AG04450 (cell line): ENCODE measurements at regions not wholly inside any gene's neighbourhood (a gene's known extent, or its start where the extent isn't known, plus 50 kb on each side); places are given as distances from the start of the nearest gene placed in this dataset.

ENCODE experiments used
- CTCF ChIA-PET: fragments of 300-600, 350-600 bp; formaldehyde crosslinking; extraction: SDS; loops from one replicate; lab custom pipeline; 2022; ENCODE audit warnings: antibody characterized with exemption, inconsistent platforms; lab: Charles Lee
- POLR2A ChIA-PET: fragments of 350-600 bp; formaldehyde crosslinking; extraction: SDS; loops from one replicate; lab custom pipeline; 2021; ENCODE audit warnings: antibody characterized with exemption, inconsistent platforms; lab: Yijun Ruan, JAX
- DNase-seq: peaks from one replicate; pipeline ENCODE4 v3.0.0-alpha.2; 2011; ENCODE audit warnings: low read depth, low spot score
- H3K27ac ChIP-seq: one replicate; pipeline ENCODE4 v1.5.1; 2012; ENCODE audit warnings: low read depth, low read length, control low read depth
- H3K27me3 ChIP-seq: one replicate; pipeline ENCODE4 v1.6.0; 2012; ENCODE audit warnings: low read length; ENCODE audit not compliant: control insufficient read depth, insufficient read depth
- H3K4me3 ChIP-seq: 2 replicates; pipeline ENCODE4 v1.5.1; 2011; ENCODE audit warnings: mild to moderate bottlenecking, low read depth, low read length, control low read depth
- H3K9me3 ChIP-seq: 2 replicates; pipeline ENCODE4 v1.5.1; 2012; ENCODE audit warnings: low read length; ENCODE audit not compliant: control insufficient read depth, insufficient read depth
- TF ChIP-seq, protein P1 (sequence below): IDR thresholded peaks from 2 replicates; pipeline ENCODE4 v1.5.1; 2011; ENCODE audit warnings: low read depth, low read length, control low read depth, inconsistent platforms

DNA sequence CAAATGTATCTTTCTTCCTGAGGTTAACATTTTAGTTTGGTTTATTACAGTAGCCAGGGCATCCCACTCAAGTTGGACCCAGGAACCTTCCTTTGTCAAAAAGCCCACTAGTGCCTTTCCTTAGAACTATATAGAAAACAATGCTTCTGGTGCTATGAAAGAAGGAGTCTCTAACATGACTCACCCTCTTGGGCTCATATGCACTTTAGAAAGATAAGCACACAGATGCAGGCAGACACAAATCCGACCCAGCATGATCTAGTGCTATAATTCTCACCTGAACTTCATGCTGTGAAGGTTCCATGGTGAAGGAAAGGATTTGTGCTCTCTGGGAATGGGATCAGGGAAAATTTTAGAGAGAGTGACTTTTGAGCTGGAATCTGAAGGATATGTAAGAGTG, 289.4 kb downstream of the ANKRD50 start:
- no peaks in the 10 kb centered on the region for H3K27me3 ChIP-seq
- TF ChIP-seq, protein P1, sequence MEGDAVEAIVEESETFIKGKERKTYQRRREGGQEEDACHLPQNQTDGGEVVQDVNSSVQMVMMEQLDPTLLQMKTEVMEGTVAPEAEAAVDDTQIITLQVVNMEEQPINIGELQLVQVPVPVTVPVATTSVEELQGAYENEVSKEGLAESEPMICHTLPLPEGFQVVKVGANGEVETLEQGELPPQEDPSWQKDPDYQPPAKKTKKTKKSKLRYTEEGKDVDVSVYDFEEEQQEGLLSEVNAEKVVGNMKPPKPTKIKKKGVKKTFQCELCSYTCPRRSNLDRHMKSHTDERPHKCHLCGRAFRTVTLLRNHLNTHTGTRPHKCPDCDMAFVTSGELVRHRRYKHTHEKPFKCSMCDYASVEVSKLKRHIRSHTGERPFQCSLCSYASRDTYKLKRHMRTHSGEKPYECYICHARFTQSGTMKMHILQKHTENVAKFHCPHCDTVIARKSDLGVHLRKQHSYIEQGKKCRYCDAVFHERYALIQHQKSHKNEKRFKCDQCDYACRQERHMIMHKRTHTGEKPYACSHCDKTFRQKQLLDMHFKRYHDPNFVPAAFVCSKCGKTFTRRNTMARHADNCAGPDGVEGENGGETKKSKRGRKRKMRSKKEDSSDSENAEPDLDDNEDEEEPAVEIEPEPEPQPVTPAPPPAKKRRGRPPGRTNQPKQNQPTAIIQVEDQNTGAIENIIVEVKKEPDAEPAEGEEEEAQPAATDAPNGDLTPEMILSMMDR = no peak
- POLR2A ChIA-PET = no interaction called here
- DNase-seq = no peak
- no peak overlapping the region for H3K27ac ChIP-seq
- H3K4me3 ChIP-seq = no peak overlapping the region
- CTCF ChIA-PET = interaction anchor here (0.6 kb wide), 1 partner anchor 821 kb away, joined by 3 read pairs; no protein-coding TSS in a partner anchor
- H3K9me3 ChIP-seq = no peaks in the 10 kb centered on the region

DNA sequence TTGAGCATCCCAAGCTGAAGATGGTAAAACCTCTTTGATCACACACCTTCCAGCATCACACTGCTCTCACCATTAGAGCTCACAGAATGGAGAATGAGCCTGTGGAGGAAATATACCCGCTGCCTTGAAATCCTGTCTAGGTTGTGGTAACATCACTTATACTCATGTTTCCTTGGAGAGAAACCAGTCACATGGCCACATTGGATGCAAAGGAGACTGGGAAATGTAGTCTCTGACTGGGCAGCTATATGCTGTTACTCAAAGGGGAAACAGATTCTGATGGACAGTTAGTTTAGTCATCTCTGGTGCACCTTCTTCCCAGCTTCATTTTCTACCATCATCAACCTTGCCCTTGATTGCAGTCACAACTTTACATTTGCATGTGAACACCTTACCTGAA, 286.3 kb downstream of the ANKRD50 start:
- no peak overlapping the region for H3K27ac ChIP-seq
- ChIA-PET CTCF (no interaction called here), POLR2A (no interaction called here)
- no peaks in the 10 kb centered on the region for H3K27me3 ChIP-seq
- TF ChIP-seq, protein P1 = no peak
- H3K9me3 ChIP-seq = no peaks in the 10 kb centered on the region
- no peak for DNase-seq
- no peak overlapping the region for H3K4me3 ChIP-seq

DNA sequence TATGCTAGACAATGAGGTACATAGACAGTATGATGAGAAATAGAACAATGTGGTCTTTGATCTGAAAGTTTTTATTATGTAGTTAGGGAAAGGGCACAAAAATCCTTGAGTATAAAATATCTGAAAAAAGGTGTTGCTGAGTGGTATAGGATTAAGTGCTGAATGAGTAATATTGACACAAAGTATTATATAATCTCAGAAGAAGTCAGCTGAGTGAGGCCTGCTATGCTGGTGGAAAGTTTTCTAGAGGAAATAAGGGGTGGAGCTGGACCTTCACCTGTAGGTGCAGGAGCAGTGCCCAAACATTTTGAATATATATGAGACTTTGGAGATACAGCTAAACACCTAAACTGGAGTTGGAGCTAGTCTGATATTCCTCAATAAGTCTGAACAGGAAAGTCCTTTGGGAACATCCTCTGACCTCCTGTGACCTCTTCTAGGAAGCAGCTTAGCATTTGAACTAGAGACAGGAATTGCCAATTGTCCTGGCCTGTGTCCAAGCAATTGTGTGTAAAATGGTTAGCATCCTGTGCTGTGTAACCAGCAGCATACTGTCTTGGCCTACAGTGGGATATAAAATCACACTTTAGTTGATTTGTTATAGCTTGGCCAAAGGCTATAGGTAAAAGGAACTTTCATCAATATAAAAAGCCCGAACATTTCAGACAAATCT, 285.3 kb downstream of the ANKRD50 start:
- TF ChIP-seq, protein P1 = no peak
- no peak overlapping the region for H3K27ac ChIP-seq

DNA sequence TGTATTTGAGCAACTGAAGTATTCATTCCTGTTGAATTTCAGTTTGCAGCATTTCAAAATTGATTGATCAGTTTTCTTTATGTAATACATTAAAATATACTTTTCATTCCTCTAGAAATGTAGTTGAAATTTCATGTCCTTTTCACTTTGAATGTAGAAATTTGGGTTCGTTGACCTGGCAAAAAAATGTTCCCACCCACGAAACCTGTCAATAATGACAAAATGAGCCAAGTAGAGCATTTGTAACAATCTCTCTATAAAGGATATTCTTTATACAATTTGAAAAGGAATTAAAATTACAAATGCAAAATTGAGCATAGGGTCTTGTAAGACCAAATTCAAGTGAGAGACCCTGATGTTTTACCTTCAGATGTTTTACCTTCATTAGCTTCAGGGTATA, 283.9 kb downstream of the ANKRD50 start:
- ChIA-PET POLR2A (interaction anchor here (0.6 to 0.7 kb wide), 2 partner anchors 279 to 283 kb away, joined by 3 to 5 read pairs; no protein-coding TSS in a partner anchor), CTCF (interaction anchor here (1.0 kb wide), 1 partner anchor 313 kb away, joined by 3 read pairs; no protein-coding TSS in a partner anchor)
- no peaks in the 10 kb centered on the region for H3K9me3 ChIP-seq
- no peak overlapping the region for H3K4me3 ChIP-seq
- no peak overlapping the region for H3K27ac ChIP-seq
- no peak for DNase-seq
- H3K27me3 ChIP-seq = no peaks in the 10 kb centered on the region
- TF ChIP-seq, protein P1 = no peak

More for the DNA sequence above, 285.3 kb downstream of the ANKRD50 start:
- no peak for DNase-seq
- POLR2A ChIA-PET = no interaction called here
- no peaks in the 10 kb centered on the region for H3K9me3 ChIP-seq
- CTCF ChIA-PET = no interaction called here
- no peaks in the 10 kb centered on the region for H3K27me3 ChIP-seq
- H3K4me3 ChIP-seq = no peak overlapping the region

DNA sequence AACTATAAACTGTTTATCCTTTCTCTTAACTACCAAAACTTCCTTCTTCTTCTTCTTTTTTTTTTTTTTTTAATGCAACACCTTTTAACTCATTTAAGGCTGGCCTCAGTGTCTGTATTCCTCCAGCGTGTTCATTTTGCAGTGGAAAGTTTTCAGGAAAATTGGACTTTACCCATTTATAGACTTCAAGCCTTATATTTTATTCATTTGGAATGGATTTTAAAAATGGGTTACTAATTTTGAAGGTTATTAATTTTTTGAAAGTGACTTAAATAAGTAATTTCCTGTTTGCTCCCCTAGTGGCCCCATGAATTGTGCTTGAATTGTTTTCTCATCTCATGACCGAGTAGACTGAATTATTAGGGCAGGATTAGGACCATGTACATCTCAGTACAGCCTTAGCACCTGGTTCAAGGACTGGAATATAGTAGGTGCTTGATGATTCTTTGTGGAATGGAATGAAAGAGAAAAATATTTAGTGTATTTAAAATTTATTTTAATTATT, 282.7 kb downstream of the ANKRD50 start:
- Histone ChIP-seq H3K27ac (no peak overlapping the region), H3K9me3 (no peaks in the 10 kb centered on the region), H3K27me3 (no peaks in the 10 kb centered on the region), H3K4me3 (no peak overlapping the region)
- POLR2A ChIA-PET = no interaction called here
- DNase-seq = no peak
- CTCF ChIA-PET = interaction anchor here (1.0 kb wide), 1 partner anchor 312 kb away, joined by 3 read pairs; no protein-coding TSS in a partner anchor
- TF ChIP-seq, protein P1 = no peak
